SK-N-SH (cell line): ENCODE measurements at regions not wholly inside any gene's neighbourhood (a gene's known extent, or its start where the extent isn't known, plus 50 kb on each side); places are given as distances from the start of the nearest gene placed in this dataset.

Experiments used
- CTCF ChIA-PET: fragments of 300-600, 350-600 bp; formaldehyde crosslinking; extraction: SDS; loops from one replicate; lab custom pipeline; 2021; lab: Yijun Ruan, JAX
- POLR2A ChIA-PET: fragments of 350-600 bp; sonication (Branson Sonifier 250); formaldehyde crosslinking; extraction: SDS; loops from one replicate; lab custom pipeline; 2020; ENCODE audit warnings: antibody characterized with exemption, inconsistent platforms; lab: Yijun Ruan, JAX
- DNase-seq: peaks from one replicate; pipeline ENCODE4 v3.0.0; 2012
- H2AFZ ChIP-seq: fragments of 200-600 bp; sonication (generic); 2 replicates; pipeline ENCODE4 v1.8.1; 2016; ENCODE audit warnings: antibody characterized with exemption, mild to moderate bottlenecking, low read depth
- H3F3A ChIP-seq: fragments of 200-600 bp; sonication (generic); replicated peaks from 2 replicates; pipeline ENCODE3; 2016; ENCODE audit warnings: antibody characterized with exemption, mild to moderate bottlenecking; ENCODE audit not compliant: insufficient read depth
- H3K27ac ChIP-seq, 2 experiments: fragments of 200-500 bp in 1 of 2; fragments of 200-600 bp in 1 of 2; sonication (Bioruptor generic) in 1 of 2; sonication (generic), shearing (Covaris generic) in 1 of 2; 2 replicates each; pipeline versions ENCODE4 v1.5.1 to v1.6.1; 2014 to 2016; ENCODE audit warnings: low read depth in 2 of 2, inconsistent platforms in 1 of 2, low read length in 1 of 2, mild to moderate bottlenecking in 1 of 2, mixed read lengths in 1 of 2
- H3K27me3 ChIP-seq: fragments of 200-600 bp; sonication (generic), shearing (Covaris generic); 2 replicates; pipeline ENCODE4 v1.6.1; 2016; ENCODE audit warnings: mixed run types; ENCODE audit not compliant: insufficient read depth
- H3K36me3 ChIP-seq, 2 experiments: fragments of 200-500 bp in 1 of 2; fragments of 200-600 bp in 1 of 2; sonication (Bioruptor generic) in 1 of 2; sonication (generic) in 1 of 2; replicated peaks in 1 of 2; 2 replicates each; pipeline versions ENCODE3 to v1.5.1; 2014 to 2016; ENCODE audit warnings: low read length in 1 of 2, mild to moderate bottlenecking in 1 of 2; ENCODE audit not compliant: insufficient read depth in 2 of 2, control insufficient read depth in 1 of 2
- H3K4me1 ChIP-seq, 2 experiments: fragments of 200-500 bp in 1 of 2; fragments of 200-600 bp in 1 of 2; sonication (Bioruptor generic) in 1 of 2; sonication (generic), shearing (Covaris generic) in 1 of 2; 2 replicates each; pipeline versions ENCODE4 v1.5.1 to v1.6.1; 2014 to 2016; ENCODE audit warnings: low read depth in 1 of 2, low read length in 1 of 2, mixed run types in 1 of 2; ENCODE audit not compliant: insufficient read depth in 2 of 2, control insufficient read depth in 1 of 2
- H3K4me2 ChIP-seq: fragments of 200-600 bp; sonication (generic), shearing (Covaris generic); 2 replicates; pipeline ENCODE4 v1.6.1; 2017; ENCODE audit warnings: mixed run types
- H3K4me3 ChIP-seq, 2 experiments: fragments of 200-500 bp in 1 of 2; fragments of 200-600 bp in 1 of 2; sonication (Bioruptor generic) in 1 of 2; sonication (generic), shearing (Covaris generic) in 1 of 2; 2 replicates each; pipeline versions ENCODE4 v1.5.1 to v1.8.1; 2014 to 2016; ENCODE audit warnings: low read depth in 2 of 2, inconsistent platforms in 1 of 2, low read length in 1 of 2, mild to moderate bottlenecking in 1 of 2, mixed read lengths in 1 of 2, moderate library complexity in 1 of 2
- H3K79me2 ChIP-seq: fragments of 200-600 bp; sonication (generic); 2 replicates; pipeline ENCODE4 v1.8.1; 2017; ENCODE audit warnings: mild to moderate bottlenecking; ENCODE audit not compliant: insufficient read depth
- H3K9ac ChIP-seq: fragments of 200-600 bp; sonication (generic); 2 replicates; pipeline ENCODE4 v1.6.1; 2017; ENCODE audit warnings: mixed run types
- H3K9me2 ChIP-seq: fragments of 200-600 bp; sonication (generic); 2 replicates; pipeline ENCODE4 v1.6.1; 2017; ENCODE audit warnings: mixed run types
- H3K9me3 ChIP-seq: fragments of 200-600 bp; sonication (generic); 2 replicates; pipeline ENCODE4 v1.6.1; 2017; ENCODE audit warnings: mixed run types, mild to moderate bottlenecking, moderate library complexity
- H4K20me1 ChIP-seq: fragments of 200-600 bp; sonication (generic); 2 replicates; pipeline ENCODE4 v1.6.1; 2017; ENCODE audit warnings: mild to moderate bottlenecking, mixed run types; ENCODE audit not compliant: insufficient read depth
- EP300 ChIP-seq, 2 experiments: IDR thresholded peaks; 2 replicates each; pipeline versions ENCODE4 v1.4.0 to v1.6.1; 2012; ENCODE audit warnings: borderline replicate concordance in 1 of 2, low read depth in 1 of 2, low read length in 1 of 2
- EZH2phosphoT487 ChIP-seq: fragments of 200-600 bp; sonication (generic); IDR thresholded peaks from 2 replicates; pipeline ENCODE4 v1.6.1; 2017; ENCODE audit warnings: low read depth, mixed run types, mild to moderate bottlenecking, antibody characterized with exemption, moderate library complexity, borderline replicate concordance
- FOSL2 ChIP-seq: IDR thresholded peaks from 2 replicates; pipeline ENCODE4 v1.4.0; 2012; ENCODE audit warnings: low read depth, mild to moderate bottlenecking, moderate library complexity, borderline replicate concordance
- FOXM1 ChIP-seq: IDR thresholded peaks from 2 replicates; pipeline ENCODE4 v1.4.0; 2012; ENCODE audit warnings: low read depth, mild to moderate bottlenecking
- GABPA ChIP-seq: IDR thresholded peaks from 2 replicates; pipeline ENCODE4 v1.4.0; 2012; ENCODE audit warnings: low read depth, mild to moderate bottlenecking
- GATA2 ChIP-seq: sonication (generic); formaldehyde crosslinking; IDR thresholded peaks from 2 replicates; pipeline ENCODE4 v1.5.0; 2020; ENCODE audit warnings: mild to moderate bottlenecking, missing genetic modification reagents
- JUND ChIP-seq: IDR thresholded peaks from 2 replicates; pipeline ENCODE4 v1.4.0; 2012
- MAX ChIP-seq: IDR thresholded peaks from 2 replicates; pipeline ENCODE4 v1.4.0; 2012; ENCODE audit warnings: low read depth
- NRF1 ChIP-seq: IDR thresholded peaks from 2 replicates; pipeline ENCODE4 v1.6.1; 2012; ENCODE audit warnings: low read depth, mild to moderate bottlenecking, low read length
- RCOR1 ChIP-seq: fragments of 150-350 bp; IDR thresholded peaks from 2 replicates; pipeline ENCODE4 v1.6.1; 2017; ENCODE audit warnings: antibody characterized with exemption, low read length
- REST ChIP-seq: IDR thresholded peaks from 2 replicates; pipeline ENCODE4 v1.6.1; 2012; ENCODE audit warnings: mild to moderate bottlenecking, low read depth, low read length, moderate library complexity
- RFX5 ChIP-seq: IDR thresholded peaks from 2 replicates; pipeline ENCODE4 v1.6.1; 2012; ENCODE audit warnings: mild to moderate bottlenecking, improper control_type of control experiment, low read length
- RXRA ChIP-seq: IDR thresholded peaks from 2 replicates; pipeline ENCODE4 v1.4.0; 2012; ENCODE audit warnings: low read depth, mild to moderate bottlenecking, borderline replicate concordance
- SIN3A ChIP-seq: IDR thresholded peaks from 2 replicates; pipeline ENCODE4 v1.6.1; 2012; ENCODE audit warnings: low read depth, mild to moderate bottlenecking, low read length, moderate library complexity, borderline replicate concordance
- SMC3 ChIP-seq: IDR thresholded peaks from 2 replicates; pipeline ENCODE4 v1.6.1; 2012; ENCODE audit warnings: low read depth, low read length, improper control_type of control experiment
- TAF1 ChIP-seq: IDR thresholded peaks from 2 replicates; pipeline ENCODE4 v1.6.1; 2012; ENCODE audit warnings: low read depth, mild to moderate bottlenecking, low read length, moderate library complexity, borderline replicate concordance
- TCF12 ChIP-seq: IDR thresholded peaks from 2 replicates; pipeline ENCODE4 v1.4.0; 2012
- USF1 ChIP-seq: IDR thresholded peaks from 2 replicates; pipeline ENCODE4 v1.4.0; 2012; ENCODE audit warnings: low read depth, borderline replicate concordance
- USF2 ChIP-seq: fragments of 150-350 bp; IDR thresholded peaks from 2 replicates; pipeline ENCODE4 v1.6.1; 2017; ENCODE audit warnings: antibody characterized with exemption, low read length, low read depth, borderline replicate concordance
- WGBS: methylation state at CpG from one replicate; pipeline ENCODE4 v1.1.6; 2017; ENCODE audit warnings: low lambda C conversion rate; 5-methylcytosine and 5-hydroxymethylcytosine counted together

- Histone ChIP-seq H3K9me2 (no peaks in the 10 kb centered on the region), H3K27me3 (no peaks in the 10 kb centered on the region; the same call in 1 of the 2 replicates), H3K27ac (no peak overlapping the region; a peak in 1 of 4 replicates), H4K20me1 (no peaks in the 10 kb centered on the region), H3K4me2 (no peak overlapping the region), H3K9ac (no peak overlapping the region), H3K9me3 (no peaks in the 10 kb centered on the region), H3K79me2 (no peaks in the 10 kb centered on the region), H3K4me3 (no peak overlapping the region), H3K4me1 (peaks cover 0 to 13% of the 10 kb centered on the region in 2 experiments; a peak in 1 of 4 replicates), H3K36me3 (no peaks in the 10 kb centered on the region), H2AFZ (no peak overlapping the region), H3F3A (no peaks in the 10 kb centered on the region)
- ChIA-PET CTCF (interaction anchor here (0.9 kb wide), 1 partner anchor 25 kb away, joined by 3 read pairs; no protein-coding TSS in a partner anchor), POLR2A (no interaction called here)
- TF ChIP-seq FOXM1, result no peak
- no peak for TF ChIP-seq RFX5
- TF ChIP-seq GABPA, result no peak
- TF ChIP-seq NRF1, result no peak
- no peak for TF ChIP-seq JUND
- TF ChIP-seq EZH2phosphoT487, result no peak
- TF ChIP-seq MAX, result no peak
- TF ChIP-seq USF2, result no peak
- no peak for TF ChIP-seq EP300 (IDR thresholded peaks at IDR 0.05; ENCODE audit: borderline replicate concordance in 1 of 2, low read depth in 1 of 2, low read length in 1 of 2)
- TF ChIP-seq RXRA, result no peak
- no peak for TF ChIP-seq FOSL2
- TF ChIP-seq GATA2 (CRISPR knock-in tag), result no peak
- no peak for TF ChIP-seq RCOR1
- TF ChIP-seq REST, result no peak
- no peak for TF ChIP-seq SMC3
- no peak for TF ChIP-seq TAF1
- TF ChIP-seq USF1, result no peak
- no peak for TF ChIP-seq SIN3A
- no peak for TF ChIP-seq TCF12
- DNase-seq, result no peak
- 54% methylated on average over 8 of the region's 8 CpGs for WGBS
Measured at GRCh38 chr20:58148891-58149290, 79.6 kb downstream of the ANKRD60 start.
